GM10266 (cell line): ENCODE measurements at regions not wholly inside any gene's neighbourhood (a gene's known extent, or its start where the extent isn't known, plus 50 kb on each side); places are given as distances from the start of the nearest gene placed in this dataset.

Experiments used
- DNase-seq: peaks from one replicate; pipeline ENCODE4 v3.0.0; 2012; ENCODE audit errors: extremely low spot score
- CTCF ChIP-seq: IDR thresholded peaks from 2 replicates; pipeline ENCODE4 v1.5.1; 2012; ENCODE audit warnings: mild to moderate bottlenecking, low read depth; ENCODE audit not compliant: control insufficient read depth, insufficient read depth; ENCODE audit errors: missing control alignments

GRCh38 chr13:79212064-79212619 is 193.9 kb downstream of the RBM26 start:
- no peak for DNase-seq

GRCh38 chr13:79211377-79211776 is 194.7 kb downstream of the RBM26 start:
- no peak for TF ChIP-seq CTCF
- no peak for DNase-seq

More at GRCh38 chr13:79212064-79212619, 193.9 kb downstream of the RBM26 start:
- TF ChIP-seq CTCF: no peak

- no peak for DNase-seq
Measured at GRCh38 chr13:79197933-79198332, 208.1 kb downstream of the RBM26 start.

GRCh38 chr13:79196843-79197242 is 209.2 kb downstream of the RBM26 start:
- no peak for DNase-seq
- no peak for TF ChIP-seq CTCF

More at GRCh38 chr13:79197933-79198332, 208.1 kb downstream of the RBM26 start:
- no peak for TF ChIP-seq CTCF

- DNase-seq: no peak
- no peak for TF ChIP-seq CTCF
Measured at GRCh38 chr13:79196366-79196765, 209.7 kb downstream of the RBM26 start.

- DNase-seq: no peak
- TF ChIP-seq CTCF: no peak
Measured at GRCh38 chr13:79194727-79195126, 211.3 kb downstream of the RBM26 start.

GRCh38 chr13:79194272-79194671 is 211.8 kb downstream of the RBM26 start:
- peak; percentile 49 for DNase-seq
- no peak for TF ChIP-seq CTCF
